HG03280 (cell line): ENCODE measurements at regions not wholly inside any gene's neighbourhood (a gene's known extent, or its start where the extent isn't known, plus 50 kb on each side); places are given as distances from the start of the nearest gene placed in this dataset.
"Not testable (repeated sequence)": the region's sequence is repeated elsewhere in the genome, so short reads cannot be mapped to it uniquely, and the experiment has no call there.

ENCODE experiments used
- ATAC-seq: cut with Tn5 transposase; IDR thresholded peaks from one replicate; pipeline ENCODE4 v1.9.1; 2021; ENCODE audit warnings: mild to moderate bottlenecking, moderate library complexity; ENCODE audit not compliant: unreplicated experiment

GRCh38 chr2:199216253-199216652 lies 241.5 kb downstream of the SATB2 start:
- ATAC-seq: no peak

GRCh38 chr2:199207011-199207410 lies 250.7 kb downstream of the SATB2 start:
- ATAC-seq: no peak

GRCh38 chr2:199206536-199206935 lies 251.2 kb downstream of the SATB2 start:
- no peak for ATAC-seq

DNA sequence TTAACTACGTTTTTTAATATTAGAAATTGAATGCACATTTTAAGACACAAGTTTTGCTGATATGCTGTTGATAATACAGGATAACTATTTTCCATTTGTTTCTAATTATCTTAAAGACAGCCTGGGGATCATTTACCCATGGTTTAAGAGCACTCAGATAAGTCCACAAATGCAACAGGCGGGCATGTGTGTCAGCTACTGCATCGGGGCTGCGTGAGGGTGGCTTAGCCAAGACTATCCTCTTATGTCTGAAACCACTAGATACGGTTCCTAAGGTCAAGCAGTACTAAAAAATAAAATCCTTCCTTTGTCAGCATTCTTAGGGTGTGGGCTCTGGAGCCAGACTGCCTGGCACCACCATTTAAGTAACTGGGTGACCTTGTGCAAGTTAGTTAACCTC lies 254.8 kb downstream of the SATB2 start:
- ATAC-seq: no peak

GRCh38 chr2:199201539-199201938 lies 256.2 kb downstream of the SATB2 start:
- no peak for ATAC-seq

DNA sequence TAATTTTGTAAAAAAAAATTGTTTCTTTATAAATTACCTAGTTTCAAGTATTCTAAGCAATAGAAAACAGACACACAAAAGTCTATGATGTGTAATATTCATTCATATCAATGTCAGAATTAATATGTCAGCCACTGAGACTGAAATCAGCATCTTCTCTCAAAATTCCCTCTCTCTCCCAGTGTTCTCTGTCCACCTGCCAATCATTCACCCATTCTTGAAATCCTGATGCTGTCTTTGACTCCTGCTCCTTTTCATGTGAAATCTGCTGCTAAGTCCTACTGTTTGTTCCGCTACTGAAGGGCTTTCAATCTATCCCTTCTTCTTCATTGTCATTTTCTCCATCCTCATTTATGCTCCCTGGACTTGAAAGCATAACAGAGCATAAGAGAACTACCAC lies 257.9 kb downstream of the SATB2 start:
- ATAC-seq: no peak

- no peak for ATAC-seq
Measured at GRCh38 chr2:199197448-199197847, 260.3 kb downstream of the SATB2 start.

- no peak for ATAC-seq
Measured at GRCh38 chr2:199196686-199197085, 261.1 kb downstream of the SATB2 start.

- no peak for ATAC-seq
Measured at GRCh38 chr2:199195927-199196502, 261.7 kb downstream of the SATB2 start.

DNA sequence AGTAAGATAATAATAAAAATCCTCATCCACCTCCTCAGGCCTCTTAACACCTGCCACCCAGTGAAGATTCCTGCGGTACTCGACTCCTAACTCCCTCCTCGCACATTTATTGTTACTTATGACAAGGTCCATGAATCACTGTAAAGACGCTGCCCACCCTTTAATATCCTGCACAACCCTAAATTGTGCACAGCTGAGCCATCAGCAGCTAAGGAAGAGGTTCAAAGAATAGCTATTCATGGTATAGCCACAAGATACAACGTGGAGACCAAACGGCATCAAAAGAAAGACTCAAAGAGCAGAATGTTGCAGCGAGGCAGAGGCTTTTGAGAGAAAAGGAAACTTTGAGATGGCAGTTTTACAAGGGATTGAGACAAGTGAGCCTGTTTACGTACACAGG lies 266.3 kb downstream of the SATB2 start:
- no peak for ATAC-seq

- ATAC-seq: no peak
Measured at GRCh38 chr2:199189229-199189628, 268.5 kb downstream of the SATB2 start.

DNA sequence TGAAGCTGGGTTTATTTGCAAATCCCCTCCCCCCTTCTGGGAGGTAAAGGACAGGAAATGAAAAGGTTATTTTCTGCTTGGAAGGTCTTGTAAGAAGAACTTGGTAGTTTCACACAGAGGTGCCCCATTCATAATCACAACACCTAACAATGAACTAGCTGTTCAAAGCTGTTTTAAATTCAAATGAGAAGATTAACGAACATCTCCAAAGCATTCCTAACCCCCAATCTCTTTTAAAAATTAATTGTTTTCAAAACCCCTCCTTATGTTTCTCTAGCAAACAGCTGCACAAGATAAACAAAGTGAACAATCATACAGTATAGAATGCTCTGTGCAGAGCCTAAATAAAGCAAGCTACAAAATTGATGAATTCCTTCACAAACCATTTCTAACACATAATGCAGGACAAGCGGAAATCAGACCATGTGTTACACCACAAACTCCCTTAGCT lies 271.4 kb downstream of the SATB2 start:
- no peak for ATAC-seq

- ATAC-seq: not testable (repeated sequence)
Measured at GRCh38 chr2:199185174-199185573, 272.6 kb downstream of the SATB2 start.

DNA sequence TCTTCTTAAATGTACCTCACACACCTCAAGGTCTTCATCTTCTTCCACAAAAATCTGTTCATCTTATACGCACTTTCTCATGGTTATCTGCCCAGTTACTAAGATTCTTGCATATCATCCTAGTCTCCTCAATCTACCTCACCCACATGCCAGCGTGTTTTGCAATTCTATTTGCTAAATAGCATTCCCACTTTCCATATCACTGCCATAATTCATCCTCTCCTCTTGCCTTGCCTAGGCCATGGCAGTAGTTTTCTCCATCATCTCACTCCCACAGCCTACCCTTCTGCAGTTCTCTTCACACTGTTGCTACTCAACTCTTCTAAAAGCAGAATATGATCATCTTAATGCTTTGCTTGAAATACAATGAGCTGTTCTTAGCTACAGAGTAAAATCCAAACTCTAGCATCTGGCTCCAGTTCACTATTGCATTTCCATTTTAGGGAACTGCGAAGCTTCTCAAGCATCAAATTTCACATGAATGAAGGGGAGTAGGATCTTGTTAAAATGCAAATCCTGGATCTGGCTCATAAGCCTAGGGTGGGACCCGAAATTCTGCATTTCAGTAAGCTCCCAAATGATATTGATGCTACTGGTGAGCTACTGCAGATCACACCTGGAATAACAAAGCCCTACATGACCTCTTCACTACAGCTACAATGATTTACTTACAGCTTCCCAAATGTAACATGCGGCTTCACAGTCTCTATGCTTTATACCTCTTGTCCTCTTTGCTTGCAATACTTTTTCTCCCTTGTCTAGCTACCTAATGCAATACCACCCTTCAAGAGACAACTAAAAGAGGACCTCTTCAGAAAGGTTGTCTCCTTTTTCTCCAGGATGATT lies 293.9 kb downstream of the SATB2 start:
- ATAC-seq: no peak

GRCh38 chr2:199160677-199161465 lies 296.9 kb downstream of the SATB2 start:
- no peak for ATAC-seq

DNA sequence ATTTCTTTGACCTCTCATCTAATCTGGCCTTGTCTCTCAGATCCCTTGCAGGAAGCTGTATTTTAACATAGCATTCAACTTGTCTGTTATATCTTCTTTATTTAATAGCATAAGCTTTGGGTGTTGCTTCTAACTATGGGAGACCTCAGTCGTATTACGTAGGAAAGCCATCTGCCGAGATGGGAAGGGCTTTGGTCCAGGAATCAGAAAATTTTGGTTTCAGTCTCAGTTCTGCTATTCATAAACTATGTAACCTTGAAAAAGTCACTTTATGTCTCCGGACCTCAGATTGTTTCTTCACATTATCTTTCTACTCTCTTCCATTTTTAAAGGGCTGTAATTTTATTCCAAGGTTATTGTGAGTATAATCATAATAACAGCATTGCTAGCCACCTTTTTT lies 297.7 kb downstream of the SATB2 start:
- ATAC-seq: no peak

- no peak for ATAC-seq
Measured at GRCh38 chr2:199148076-199148845, 309.5 kb downstream of the SATB2 start.

DNA sequence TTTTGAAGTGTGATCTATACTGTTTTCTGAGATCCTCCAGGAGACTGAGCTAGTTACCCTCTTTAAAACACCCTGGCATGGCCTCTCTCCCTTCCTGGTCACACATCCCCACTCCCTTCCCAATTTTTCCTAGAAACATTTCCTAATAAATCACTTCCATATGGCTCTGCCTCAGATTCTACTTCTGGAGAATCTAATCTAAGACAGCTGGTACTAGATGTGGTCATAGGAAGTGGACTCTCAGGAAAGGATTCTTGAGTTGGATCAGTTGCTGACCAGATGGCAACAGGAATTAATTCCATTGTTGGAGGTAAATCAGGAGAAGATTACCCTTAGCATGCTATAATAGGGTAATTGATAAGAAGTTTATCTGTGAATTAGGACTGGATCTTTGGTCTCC lies 310.5 kb downstream of the SATB2 start:
- no peak for ATAC-seq

GRCh38 chr2:199144546-199144945 lies 313.2 kb downstream of the SATB2 start:
- ATAC-seq: no peak

DNA sequence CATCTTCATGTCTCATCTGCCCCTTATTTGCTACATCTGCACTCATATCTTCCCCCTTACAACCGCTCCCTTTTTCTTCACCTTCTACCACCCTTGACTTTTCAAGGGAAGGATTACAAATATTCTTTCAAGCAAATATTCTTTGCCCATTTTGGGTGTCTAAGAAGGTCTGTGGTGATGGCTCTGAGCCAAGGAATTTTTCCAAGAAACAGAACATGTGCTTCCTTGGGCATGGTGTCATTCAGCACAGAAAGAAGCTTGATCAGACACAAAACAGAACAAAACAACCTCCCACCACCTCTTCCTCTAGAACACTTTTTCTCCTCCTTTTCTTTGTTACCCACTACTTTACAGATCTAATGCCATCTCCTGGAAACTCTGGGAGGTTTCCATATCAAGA lies 313.7 kb downstream of the SATB2 start:
- no peak for ATAC-seq

GRCh38 chr2:199136681-199137080 lies 321.1 kb downstream of the SATB2 start:
- no peak for ATAC-seq
